ENCODE measurements at regions not wholly inside any gene's neighbourhood (a gene's known extent, or its start where the extent isn't known, plus 50 kb on each side); places are given as distances from the start of the nearest gene placed in this dataset.

- TF ChIP-seq CTCF (IDR thresholded peaks at IDR 0.05) (no peak), POLR2A (IDR thresholded peaks at IDR 0.05) (no peak)
These were observed 110.6 kb upstream of the SIX2 start for GRCh38 chr2:45119855-45120254.

Data from esophagus squamous epithelium (tissue), 4 donors.